Liver (tissue), 8 donors: ENCODE measurements at regions not wholly inside any gene's neighbourhood (a gene's known extent, or its start where the extent isn't known, plus 50 kb on each side); places are given as distances from the start of the nearest gene placed in this dataset.

Experiments
- DNase-seq: peaks from one replicate; pipeline ENCODE4 v3.0.0-alpha.2; 2017; ENCODE audit warnings: low spot score
- H3K27ac ChIP-seq, 2 donors: one replicate each; pipeline ENCODE4 v1.7.0; 2013; ENCODE audit warnings: inconsistent platforms in 2 of 2, low read length in 2 of 2, control low read depth in 1 of 2, low read depth in 1 of 2, mild to moderate bottlenecking in 1 of 2
- H3K27me3 ChIP-seq, 4 donors: one replicate each; pipeline versions ENCODE4 v1.6.1 to v1.7.0; 2013; ENCODE audit warnings: low read length in 3 of 4, inconsistent platforms in 1 of 4, mild to moderate bottlenecking in 1 of 4, moderate library complexity in 1 of 4; ENCODE audit not compliant: control insufficient read depth in 4 of 4, insufficient read depth in 4 of 4
- H3K36me3 ChIP-seq, 4 donors: one replicate each; pipeline versions ENCODE4 v1.6.1 to v1.7.0; 2013; ENCODE audit warnings: low read length in 3 of 4, mild to moderate bottlenecking in 3 of 4, low read depth in 1 of 4, moderate library complexity in 1 of 4; ENCODE audit not compliant: control insufficient read depth in 4 of 4, insufficient read depth in 3 of 4
- H3K4me1 ChIP-seq, 4 donors: one replicate each; pipeline versions ENCODE4 v1.6.1 to v1.7.0; 2013; ENCODE audit warnings: low read length in 3 of 4, mild to moderate bottlenecking in 3 of 4, moderate library complexity in 1 of 4; ENCODE audit not compliant: control insufficient read depth in 4 of 4, insufficient read depth in 4 of 4
- H3K4me3 ChIP-seq, 3 donors: one replicate each; pipeline versions ENCODE4 v1.6.1 to v1.7.0; 2013; ENCODE audit warnings: low read length in 3 of 3, control low read depth in 1 of 3, low read depth in 1 of 3, mild to moderate bottlenecking in 1 of 3
- H3K9ac ChIP-seq, 2 donors: one replicate each; pipeline ENCODE4 v1.7.0; 2013; ENCODE audit warnings: low read length in 2 of 2, mild to moderate bottlenecking in 2 of 2, moderate library complexity in 2 of 2, control low read depth in 1 of 2, low read depth in 1 of 2
- H3K9me3 ChIP-seq, 4 donors: one replicate each; pipeline versions ENCODE4 v1.6.1 to v1.7.0; 2013; ENCODE audit warnings: low read length in 3 of 4; ENCODE audit not compliant: control insufficient read depth in 4 of 4
- ATF3 ChIP-seq: IDR thresholded peaks from 2 replicates; pipeline ENCODE4 v1.6.1; 2016; ENCODE audit warnings: antibody characterized with exemption
- CTCF ChIP-seq: fragments of 150-350 bp; IDR thresholded peaks from 2 replicates; pipeline ENCODE4 v1.5.1; 2017; ENCODE audit warnings: improper control_type of control experiment, low read depth, low read length; ENCODE audit not compliant: missing input control
- EGR1 ChIP-seq, 2 donors: IDR thresholded peaks; 2 replicates each; pipeline ENCODE4 v1.6.1; 2016 to 2018; ENCODE audit warnings: antibody characterized with exemption in 2 of 2, low read depth in 2 of 2
- FOXA1 ChIP-seq: IDR thresholded peaks from 2 replicates; pipeline ENCODE4 v1.6.1; 2016; ENCODE audit warnings: antibody characterized with exemption
- FOXA2 ChIP-seq: IDR thresholded peaks from 2 replicates; pipeline ENCODE4 v1.6.1; 2016; ENCODE audit warnings: antibody characterized with exemption
- GABPA ChIP-seq, 2 donors: IDR thresholded peaks in 1 of 2; conservative IDR thresholded peaks in 1 of 2; 2 replicates each; pipeline ENCODE4 v1.6.1; 2016; ENCODE audit warnings: antibody characterized with exemption in 2 of 2, mild to moderate bottlenecking in 1 of 2, moderate library complexity in 1 of 2
- HNF4A ChIP-seq, 2 donors: conservative IDR thresholded peaks; 2 replicates each; pipeline ENCODE4 v1.6.1; 2016; ENCODE audit warnings: antibody characterized with exemption in 2 of 2, mild to moderate bottlenecking in 2 of 2
- HNF4G ChIP-seq: IDR thresholded peaks from 2 replicates; pipeline ENCODE4 v1.6.1; 2016; ENCODE audit warnings: antibody characterized with exemption
- JUND ChIP-seq, 2 donors: IDR thresholded peaks; 2 replicates each; pipeline ENCODE4 v1.6.1; 2016; ENCODE audit warnings: antibody characterized with exemption in 2 of 2
- MAX ChIP-seq: IDR thresholded peaks from 2 replicates; pipeline ENCODE4 v1.6.1; 2016; ENCODE audit warnings: antibody characterized with exemption
- NR2F2 ChIP-seq: IDR thresholded peaks from 2 replicates; pipeline ENCODE4 v1.6.1; 2016; ENCODE audit warnings: antibody characterized with exemption
- RAD21 ChIP-seq, 2 donors: IDR thresholded peaks; 2 replicates each; pipeline ENCODE4 v1.6.1; 2016; ENCODE audit warnings: antibody characterized with exemption in 2 of 2, mild to moderate bottlenecking in 2 of 2
- REST ChIP-seq: IDR thresholded peaks from 2 replicates; pipeline ENCODE4 v1.6.1; 2016; ENCODE audit warnings: antibody characterized with exemption, mild to moderate bottlenecking
- RXRA ChIP-seq, 2 donors: IDR thresholded peaks; 2 replicates each; pipeline ENCODE4 v1.6.1; 2017 to 2018; ENCODE audit warnings: antibody characterized with exemption in 2 of 2, mild to moderate bottlenecking in 1 of 2
- SP1 ChIP-seq: IDR thresholded peaks from 2 replicates; pipeline ENCODE4 v1.6.1; 2018; ENCODE audit warnings: antibody characterized with exemption, mild to moderate bottlenecking
- TAF1 ChIP-seq: conservative IDR thresholded peaks from 2 replicates; pipeline ENCODE4 v1.6.1; 2016; ENCODE audit warnings: antibody characterized with exemption, mild to moderate bottlenecking
- YY1 ChIP-seq: IDR thresholded peaks from 2 replicates; pipeline ENCODE4 v1.6.1; 2016; ENCODE audit warnings: antibody characterized with exemption, mild to moderate bottlenecking
- ZBTB33 ChIP-seq: IDR thresholded peaks from 2 replicates; pipeline ENCODE4 v1.6.1; 2016; ENCODE audit warnings: antibody characterized with exemption
- WGBS: extraction: QIAGEN DNeasy Blood & Tissue Kit; methylation state at CpG from one replicate; pipeline ENCODE4 v1.1.7; 2013; 5-methylcytosine and 5-hydroxymethylcytosine counted together
- donor health status: healthy.
- donor health status: healthy.
- donor health status: healthy.
- donor health status: healthy.
- donor health status: healthy.

- Histone ChIP-seq H3K9ac (no peak overlapping the region), H3K4me3 (no peak overlapping the region), H3K4me1 (no peaks in the 10 kb centered on the region), H3K9me3 (peaks cover 0 to 2% (median 0%) of the 10 kb centered on the region in 4 donors), H3K27ac (peak overlapping the region in 1 of 2 donors; percentile 31), H3K36me3 (no peaks in the 10 kb centered on the region), H3K27me3 (peaks cover 0 to under 1% (median 0%) of the 10 kb centered on the region in 4 donors)
- TF ChIP-seq JUND (IDR thresholded peaks at IDR 0.05): no peak
- no peak for TF ChIP-seq REST
- no peak for TF ChIP-seq ATF3
- TF ChIP-seq CTCF: no peak
- no peak for TF ChIP-seq EGR1 (IDR thresholded peaks at IDR 0.05; ENCODE audit: low read depth in 2 of 2)
- TF ChIP-seq FOXA2: no peak
- TF ChIP-seq NR2F2: no peak
- TF ChIP-seq YY1: no peak
- TF ChIP-seq ZBTB33: no peak
- TF ChIP-seq FOXA1: no peak
- TF ChIP-seq RXRA (IDR thresholded peaks at IDR 0.05): no peak
- TF ChIP-seq HNF4G: no peak
- no peak for TF ChIP-seq TAF1
- no peak for TF ChIP-seq MAX
- no peak for TF ChIP-seq HNF4A (conservative IDR thresholded peaks at IDR 0.05)
- TF ChIP-seq GABPA (IDR thresholded peaks at IDR 0.05 in 1 of 2, conservative IDR thresholded peaks at IDR 0.05 in 1 of 2): no peak
- TF ChIP-seq RAD21 (IDR thresholded peaks at IDR 0.05): no peak
- TF ChIP-seq SP1: no peak
- WGBS: 58% methylated on average over 2 of the region's 2 CpGs
- no peak for DNase-seq
Measured at GRCh38 chr20:16863303-16863702, 115.1 kb downstream of the OTOR start.
